Kidney tubule cell (primary cell): ENCODE measurements at regions not wholly inside any gene's neighbourhood (a gene's known extent, or its start where the extent isn't known, plus 50 kb on each side); places are given as distances from the start of the nearest gene placed in this dataset.
"Not testable (repeated sequence)": the region's sequence is repeated elsewhere in the genome, so short reads cannot be mapped to it uniquely, and the experiment has no call there.

ENCODE experiments used
- DNase-seq: peaks from one replicate; pipeline ENCODE4 v3.0.0-alpha.2; 2018; ENCODE audit warnings: low spot score

- no peak for DNase-seq
Measured at GRCh38 chr9:16277471-16277960, 593.0 kb downstream of the BNC2 start.

- peak; percentile 6 for DNase-seq
Measured at GRCh38 chr9:16278326-16278999, 592.0 kb downstream of the BNC2 start.

- DNase-seq: no peak
Measured at GRCh38 chr9:16281707-16282106, 588.8 kb downstream of the BNC2 start.

- DNase-seq: peak; percentile 45
Measured at GRCh38 chr9:16282216-16282615, 588.3 kb downstream of the BNC2 start.

GRCh38 chr9:16282718-16283117 is 587.8 kb downstream of the BNC2 start:
- no peak for DNase-seq

- no peak for DNase-seq
Measured at GRCh38 chr9:16286160-16286559, 584.3 kb downstream of the BNC2 start.

- DNase-seq: no peak
Measured at GRCh38 chr9:16289639-16290038, 580.8 kb downstream of the BNC2 start.

GRCh38 chr9:16290169-16290568 is 580.3 kb downstream of the BNC2 start:
- DNase-seq: no peak

- DNase-seq: no peak
Measured at GRCh38 chr9:16291921-16292320, 578.5 kb downstream of the BNC2 start.

GRCh38 chr9:16293610-16294009 is 576.9 kb downstream of the BNC2 start:
- no peak for DNase-seq

GRCh38 chr9:16294133-16294770 is 576.2 kb downstream of the BNC2 start:
- DNase-seq: no peak

- DNase-seq: not testable (repeated sequence)
Measured at GRCh38 chr9:16294940-16295339, 575.5 kb downstream of the BNC2 start.

GRCh38 chr9:16299368-16299767 is 571.1 kb downstream of the BNC2 start:
- not testable (repeated sequence) for DNase-seq

- no peak for DNase-seq
Measured at GRCh38 chr9:16303506-16303905, 567.0 kb downstream of the BNC2 start.

GRCh38 chr9:16304301-16304700 is 566.2 kb downstream of the BNC2 start:
- peak; percentile 46 for DNase-seq

- DNase-seq: no peak
Measured at GRCh38 chr9:16306586-16306985, 563.9 kb downstream of the BNC2 start.

GRCh38 chr9:16307626-16308195 is 562.8 kb downstream of the BNC2 start:
- DNase-seq: peak; percentile 44

- DNase-seq: no peak
Measured at GRCh38 chr9:16308645-16309044, 561.8 kb downstream of the BNC2 start.

- no peak for DNase-seq
Measured at GRCh38 chr9:16309082-16309468, 561.4 kb downstream of the BNC2 start.

GRCh38 chr9:16309469-16310271 is 560.8 kb downstream of the BNC2 start:
- DNase-seq: peak; percentile 29

GRCh38 chr9:16310278-16311110 is 560.0 kb downstream of the BNC2 start:
- no peak for DNase-seq

- no peak for DNase-seq
Measured at GRCh38 chr9:16312116-16312515, 558.4 kb downstream of the BNC2 start.
